Kidney (tissue), 13 donors: ENCODE measurements at regions not wholly inside any gene's neighbourhood (a gene's known extent, or its start where the extent isn't known, plus 50 kb on each side); places are given as distances from the start of the nearest gene placed in this dataset.

Source experiments
- DNase-seq, 5 donors: peaks; one replicate each; pipeline ENCODE4 v3.0.0-alpha.2; 2013 to 2020
- FAIRE-seq: peaks from 2 replicates; lab custom pipeline; 2012; peaks lifted over from hg19 to GRCh38; lab: Jason Lieb, UNC
- H3K27ac ChIP-seq, 2 donors: one replicate each; pipeline ENCODE4 v1.7.0; 2013; ENCODE audit warnings: low read depth in 2 of 2, low read length in 2 of 2, inconsistent platforms in 1 of 2
- H3K27me3 ChIP-seq: one replicate; pipeline ENCODE4 v1.7.1; 2013; ENCODE audit warnings: low read length, inconsistent platforms; ENCODE audit not compliant: control insufficient read depth, insufficient read depth
- H3K36me3 ChIP-seq, 3 donors: one replicate each; pipeline versions ENCODE4 v1.7.0 to v1.7.1; 2013; ENCODE audit warnings: low read length in 3 of 3, control low read depth in 1 of 3, inconsistent platforms in 1 of 3; ENCODE audit not compliant: insufficient read depth in 3 of 3, control insufficient read depth in 2 of 3
- H3K4me1 ChIP-seq, 3 donors: one replicate each; pipeline versions ENCODE4 v1.7.0 to v1.7.1; 2013; ENCODE audit warnings: low read length in 3 of 3, inconsistent platforms in 1 of 3, low read depth in 1 of 3; ENCODE audit not compliant: control insufficient read depth in 2 of 3, insufficient read depth in 2 of 3
- H3K4me3 ChIP-seq, 3 donors: one replicate each; pipeline versions ENCODE4 v1.7.0 to v1.8.1; 2013; ENCODE audit warnings: low read length in 3 of 3, control low read depth in 1 of 3, inconsistent platforms in 1 of 3
- H3K9ac ChIP-seq, 3 donors: one replicate each; pipeline versions ENCODE4 v1.7.0 to v1.7.1; 2013; ENCODE audit warnings: low read length in 3 of 3, control low read depth in 1 of 3, inconsistent platforms in 1 of 3
- H3K9me3 ChIP-seq, 3 donors: one replicate each; pipeline versions ENCODE4 v1.7.0 to v1.7.1; 2013; ENCODE audit warnings: low read length in 3 of 3, control low read depth in 1 of 3, inconsistent platforms in 1 of 3; ENCODE audit not compliant: control insufficient read depth in 2 of 3, insufficient read depth in 1 of 3
- CTCF ChIP-seq: IDR thresholded peaks from 3 replicates; pipeline ENCODE4 v1.5.1; 2012; ENCODE audit warnings: mild to moderate bottlenecking, moderate library complexity, borderline replicate concordance; ENCODE audit not compliant: insufficient read depth; ENCODE audit errors: extremely low read depth
- intact Hi-C: fragments of 100-400 bp; cut with DNase I; formaldehyde crosslinking; loops from one replicate; pipeline ENCODE4 v1.11.1; 2022
- donor health status: control.
- donor health status: control.
- donor health status: control.
- donor health status: control.
- donor health status: control.
- donor health status: DM: yes; HTN: yes; CAD: no.
- donor health status: Normal renal cell carcinoma (clear cell type).

DNA sequence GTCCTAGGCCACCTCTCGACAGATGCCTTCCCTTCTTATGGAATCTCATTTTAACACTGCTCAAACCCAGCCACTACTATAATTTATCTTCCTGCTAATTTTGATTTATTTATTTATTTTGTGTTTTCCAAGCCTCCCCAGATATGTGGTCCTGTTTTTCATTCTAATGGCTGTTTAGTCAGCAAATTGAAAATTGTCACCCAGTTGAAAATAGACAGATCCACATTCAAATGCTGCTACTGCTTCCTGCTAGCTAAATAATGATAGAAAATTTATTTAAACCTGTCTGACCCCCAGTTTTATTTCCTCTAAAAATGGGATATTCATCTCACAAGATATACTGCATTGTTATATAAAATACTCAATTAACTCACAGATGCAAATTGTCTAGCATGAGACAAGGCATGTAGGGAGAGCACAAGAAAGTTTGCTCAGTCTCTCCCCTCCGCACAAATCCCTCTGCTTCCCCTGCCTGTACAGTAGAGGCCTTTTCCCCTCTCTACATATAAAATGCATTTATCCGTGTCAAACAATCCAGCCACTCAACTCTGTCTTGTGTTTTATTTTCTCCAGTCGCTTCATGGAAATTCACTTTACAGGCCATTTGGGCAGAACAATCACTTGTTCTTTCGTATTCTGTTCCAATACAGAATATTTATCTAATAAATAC, 389.9 kb downstream of the SOX11 start:
- Histone ChIP-seq H3K4me1 (no peaks in the 10 kb centered on the region), H3K9me3 (no peaks in the 10 kb centered on the region), H3K9ac (no peak overlapping the region), H3K36me3 (no peaks in the 10 kb centered on the region), H3K4me3 (no peak overlapping the region), H3K27me3 (no peaks in the 10 kb centered on the region), H3K27ac (no peak overlapping the region)
- no peak for TF ChIP-seq CTCF
- FAIRE-seq (no peak), DNase-seq (peak in 2 of 5 donors; percentile 8 to 37)
- intact Hi-C loops, result no loop called here

- no peak for TF ChIP-seq CTCF
- Histone ChIP-seq H3K27ac (no peak overlapping the region), H3K36me3 (no peaks in the 10 kb centered on the region), H3K9me3 (no peaks in the 10 kb centered on the region), H3K4me1 (no peaks in the 10 kb centered on the region), H3K9ac (no peak overlapping the region), H3K4me3 (no peak overlapping the region), H3K27me3 (no peaks in the 10 kb centered on the region)
- DNase-seq (no peak), FAIRE-seq (no peak)
- intact Hi-C loops, result no loop called here
These were observed 390.4 kb downstream of the SOX11 start for GRCh38 chr2:6082625-6083018.

DNA sequence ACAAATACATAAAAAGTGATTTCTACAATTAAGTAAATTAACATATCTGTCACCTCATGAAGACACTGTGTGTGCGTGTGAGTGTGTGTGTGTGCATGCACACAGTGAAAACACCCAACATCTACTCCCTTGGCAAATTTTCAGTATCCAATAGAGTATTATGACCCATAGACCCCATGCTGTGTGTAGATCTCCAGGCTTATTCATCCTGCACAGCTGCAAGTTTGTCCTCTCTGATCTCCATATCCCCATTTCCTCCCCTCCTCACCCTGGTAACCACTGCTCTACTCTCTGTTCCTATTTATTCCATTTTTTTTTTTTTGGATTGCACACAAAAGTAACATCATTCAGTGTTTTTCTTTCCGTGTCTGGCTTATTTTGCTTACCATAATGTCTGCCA, 391.0 kb downstream of the SOX11 start:
- DNase-seq (no peak), FAIRE-seq (no peak)
- no peak for TF ChIP-seq CTCF
- Histone ChIP-seq H3K4me1 (no peaks in the 10 kb centered on the region), H3K4me3 (no peak overlapping the region), H3K36me3 (no peaks in the 10 kb centered on the region), H3K27me3 (no peaks in the 10 kb centered on the region), H3K9ac (no peak overlapping the region), H3K27ac (no peak overlapping the region), H3K9me3 (no peaks in the 10 kb centered on the region)
- intact Hi-C loops, result no loop called here

DNA sequence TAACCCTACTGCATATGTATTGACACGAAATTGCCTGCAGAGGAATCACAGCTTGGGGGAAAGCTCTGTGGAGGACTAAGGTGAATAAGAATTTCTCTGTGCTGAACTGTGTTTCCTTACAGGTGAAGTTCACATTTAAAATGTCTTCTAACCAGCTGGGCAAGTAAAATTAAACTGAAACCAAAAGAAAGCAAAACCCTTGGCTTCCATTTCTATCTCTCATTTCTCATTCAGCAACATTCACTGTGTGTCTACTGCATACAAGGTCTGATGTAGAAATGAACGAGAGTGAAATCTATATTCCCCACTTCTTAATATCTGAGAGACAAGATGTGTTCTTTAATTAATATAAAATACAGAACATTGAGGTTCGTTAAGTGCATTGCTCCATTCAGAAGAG, 397.3 kb downstream of the SOX11 start:
- DNase-seq, result no peak

More for the DNA sequence above, 397.3 kb downstream of the SOX11 start:
- no peaks in the 10 kb centered on the region for H3K36me3 ChIP-seq
- no peak overlapping the region for H3K9ac ChIP-seq
- no peaks in the 10 kb centered on the region for H3K4me1 ChIP-seq
- intact Hi-C loops, result no loop called here
- H3K4me3 ChIP-seq, result no peak overlapping the region
- no peak for FAIRE-seq
- no peaks in the 10 kb centered on the region for H3K27me3 ChIP-seq
- no peak for TF ChIP-seq CTCF
- no peaks in the 10 kb centered on the region for H3K9me3 ChIP-seq
- no peak overlapping the region for H3K27ac ChIP-seq
